Cardiac fibroblast (primary cell): ENCODE measurements at regions not wholly inside any gene's neighbourhood (a gene's known extent, or its start where the extent isn't known, plus 50 kb on each side); places are given as distances from the start of the nearest gene placed in this dataset.
"Not testable (repeated sequence)": the region's sequence is repeated elsewhere in the genome, so short reads cannot be mapped to it uniquely, and the experiment has no call there.

Source experiments
- DNase-seq, 2 donors: peaks; one replicate each; pipeline versions ENCODE4 v3.0.0 to v3.0.0-alpha.2; 2010; ENCODE audit warnings: low read depth in 2 of 2
- H3K4me3 ChIP-seq, 2 donors: replicated peaks in 1 of 2; 1 replicate in 1 of 2; 2 replicates in 1 of 2; pipeline ENCODE4 v1.5.1; 2011; ENCODE audit warnings: low read depth in 2 of 2, low read length in 2 of 2, mild to moderate bottlenecking in 2 of 2, moderate library complexity in 1 of 2
- TF ChIP-seq, protein P1 (sequence below): IDR thresholded peaks from one replicate; pipeline ENCODE4 v1.5.1; 2011; ENCODE audit warnings: low read depth, mild to moderate bottlenecking, low read length, inconsistent platforms

DNA sequence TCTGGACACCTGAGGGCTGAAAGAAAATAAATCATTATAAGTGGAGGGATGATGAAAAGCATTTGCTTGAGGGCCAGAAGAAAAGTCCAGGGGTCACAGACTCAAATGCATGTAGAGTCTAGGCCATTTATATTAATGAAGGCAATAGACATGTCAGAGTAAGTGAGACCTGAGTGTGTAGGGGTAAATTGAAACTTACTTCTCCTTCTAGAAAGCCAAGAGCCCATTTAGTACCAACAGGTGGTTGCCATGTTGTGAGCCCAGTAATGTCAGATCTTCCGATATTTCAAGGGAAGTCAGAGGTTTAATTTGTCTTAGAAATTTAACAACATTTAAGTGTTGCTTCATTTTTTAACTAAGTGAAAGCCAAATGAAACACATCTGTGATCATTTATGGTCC lies 166.1 kb upstream of the SLIT2 start:
- TF ChIP-seq, protein P1, sequence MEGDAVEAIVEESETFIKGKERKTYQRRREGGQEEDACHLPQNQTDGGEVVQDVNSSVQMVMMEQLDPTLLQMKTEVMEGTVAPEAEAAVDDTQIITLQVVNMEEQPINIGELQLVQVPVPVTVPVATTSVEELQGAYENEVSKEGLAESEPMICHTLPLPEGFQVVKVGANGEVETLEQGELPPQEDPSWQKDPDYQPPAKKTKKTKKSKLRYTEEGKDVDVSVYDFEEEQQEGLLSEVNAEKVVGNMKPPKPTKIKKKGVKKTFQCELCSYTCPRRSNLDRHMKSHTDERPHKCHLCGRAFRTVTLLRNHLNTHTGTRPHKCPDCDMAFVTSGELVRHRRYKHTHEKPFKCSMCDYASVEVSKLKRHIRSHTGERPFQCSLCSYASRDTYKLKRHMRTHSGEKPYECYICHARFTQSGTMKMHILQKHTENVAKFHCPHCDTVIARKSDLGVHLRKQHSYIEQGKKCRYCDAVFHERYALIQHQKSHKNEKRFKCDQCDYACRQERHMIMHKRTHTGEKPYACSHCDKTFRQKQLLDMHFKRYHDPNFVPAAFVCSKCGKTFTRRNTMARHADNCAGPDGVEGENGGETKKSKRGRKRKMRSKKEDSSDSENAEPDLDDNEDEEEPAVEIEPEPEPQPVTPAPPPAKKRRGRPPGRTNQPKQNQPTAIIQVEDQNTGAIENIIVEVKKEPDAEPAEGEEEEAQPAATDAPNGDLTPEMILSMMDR: no peak
- DNase-seq: no peak
- H3K4me3 ChIP-seq: no peak overlapping the region

DNA sequence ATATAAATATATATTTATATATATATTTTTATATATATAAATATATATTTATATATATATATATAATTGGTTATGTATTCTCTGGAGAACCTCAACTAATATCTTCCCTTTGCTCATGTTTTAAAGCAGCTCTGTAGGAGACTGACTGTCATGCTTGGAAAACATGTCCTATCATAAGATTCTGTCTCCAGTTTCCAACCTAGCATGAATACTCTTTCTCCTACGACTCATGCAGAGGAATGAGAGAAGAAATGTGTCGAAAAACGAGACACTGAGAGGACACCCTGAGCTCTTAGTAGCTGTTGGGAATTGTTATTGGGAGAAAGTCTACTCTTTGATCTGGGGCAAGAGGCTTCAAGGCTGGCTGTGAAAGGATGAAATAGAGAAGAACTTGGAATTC lies 166.5 kb upstream of the SLIT2 start:
- TF ChIP-seq, protein P1: no peak
- no peak overlapping the region for H3K4me3 ChIP-seq
- no peak for DNase-seq

DNA sequence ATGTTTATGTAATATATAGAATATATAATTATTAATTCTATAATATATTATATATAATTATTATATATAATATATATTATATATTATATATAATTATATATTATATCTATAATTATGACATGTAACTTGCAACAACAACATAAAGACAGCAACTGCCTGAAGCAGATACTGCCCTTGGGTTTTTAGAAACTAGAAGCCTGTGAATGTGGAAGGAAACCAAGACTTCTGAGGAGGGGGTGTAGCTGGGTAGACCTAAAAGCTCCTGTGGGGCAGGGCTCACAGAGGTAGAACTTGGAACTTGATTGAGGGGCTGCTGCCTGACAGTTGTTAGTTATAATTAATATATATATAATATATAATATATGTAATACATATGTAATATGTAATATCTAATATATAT lies 167.2 kb upstream of the SLIT2 start:
- no peak for DNase-seq
- TF ChIP-seq, protein P1: no peak
- H3K4me3 ChIP-seq: no peak overlapping the region

DNA sequence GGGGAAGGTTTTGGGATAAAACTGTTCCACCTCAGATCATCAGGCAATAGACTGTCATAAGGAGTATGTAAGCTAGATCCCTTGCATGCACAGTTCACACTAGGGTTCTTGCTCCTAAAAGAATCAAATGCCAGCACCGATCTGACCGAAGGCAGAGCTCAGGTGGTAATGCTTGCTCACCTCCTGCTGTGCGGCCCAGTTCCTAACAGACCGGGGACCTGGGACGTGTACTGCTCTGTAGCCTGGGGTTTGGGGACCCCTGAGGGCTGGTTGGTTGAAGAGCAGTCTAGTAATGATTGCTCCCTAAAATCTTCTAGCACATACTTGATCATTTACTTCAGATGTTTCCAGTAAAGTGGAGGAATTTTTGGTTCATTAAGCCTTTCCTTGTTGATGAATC lies 173.1 kb upstream of the SLIT2 start:
- no peak for DNase-seq
- TF ChIP-seq, protein P1: no peak
- no peak overlapping the region for H3K4me3 ChIP-seq

DNA sequence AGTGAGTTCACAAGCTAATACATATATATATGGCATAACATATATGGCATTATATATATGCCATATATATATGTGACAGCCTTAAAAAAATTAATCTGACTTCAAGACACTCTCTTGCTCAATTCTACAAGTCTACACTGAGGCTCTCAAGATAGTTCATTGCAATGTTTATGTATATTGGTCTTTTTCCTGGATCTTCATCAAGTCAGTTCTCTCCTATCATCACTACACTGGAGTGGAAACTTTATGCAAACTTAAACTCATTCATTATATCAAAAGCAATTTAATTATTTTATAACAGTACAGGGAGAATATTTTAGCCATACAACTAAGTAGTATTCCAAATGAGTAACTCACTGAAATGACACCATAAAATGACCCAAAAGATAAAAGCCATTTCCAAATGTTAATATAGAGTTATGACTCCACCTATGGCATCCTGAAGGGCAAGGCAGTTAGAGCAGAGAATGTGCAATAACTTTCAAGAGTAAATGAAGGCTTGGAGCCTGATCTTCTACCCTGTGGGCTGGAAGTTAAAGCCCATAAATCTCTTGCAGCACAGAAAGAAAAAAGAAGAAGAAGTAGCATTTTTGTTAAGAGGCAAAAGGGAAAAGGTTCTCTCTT lies 176.3 kb upstream of the SLIT2 start:
- peak in 1 of 2 donors; percentile 22 for DNase-seq
- TF ChIP-seq, protein P1: no peak
- no peak overlapping the region for H3K4me3 ChIP-seq

DNA sequence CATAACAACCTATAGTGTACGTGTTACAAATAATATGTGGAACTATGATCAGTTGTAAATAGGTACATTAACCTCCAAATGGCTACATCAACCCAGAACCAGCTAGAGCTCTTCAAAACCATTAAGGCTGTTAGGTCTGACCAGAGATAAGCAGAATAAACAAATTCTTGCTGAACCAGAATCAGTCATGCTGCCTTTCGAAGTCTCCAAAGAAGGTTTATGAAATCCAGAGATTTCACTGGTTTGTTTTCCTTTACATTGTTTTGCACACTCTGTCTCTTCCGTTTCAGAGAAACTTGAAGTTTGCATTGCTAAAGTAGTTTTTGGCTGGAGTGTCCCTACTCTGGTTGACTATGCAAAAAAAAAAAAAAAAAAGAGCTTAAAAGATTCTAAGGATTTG lies 177.3 kb upstream of the SLIT2 start:
- peak in 1 of 2 donors; percentile 48 for DNase-seq
- no peak overlapping the region for H3K4me3 ChIP-seq
- TF ChIP-seq, protein P1: no peak

DNA sequence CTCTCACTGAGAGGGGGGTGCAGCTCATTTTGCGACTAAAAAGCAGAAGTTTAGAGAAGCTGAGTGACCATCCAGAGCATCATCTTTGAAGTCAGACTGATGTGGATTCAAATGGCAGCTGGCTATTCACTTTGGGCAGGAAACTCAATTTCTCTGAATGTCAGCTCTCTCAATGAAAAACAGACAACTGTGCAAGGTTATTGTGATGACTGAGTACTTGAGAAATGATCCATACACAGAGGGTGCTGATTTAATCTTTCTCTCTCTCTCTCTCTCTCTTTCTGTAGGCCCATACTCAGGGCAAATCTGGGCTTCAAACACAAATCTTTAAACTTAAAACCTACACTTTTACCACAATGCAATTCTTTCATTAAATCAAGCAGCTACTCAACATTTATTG lies 185.8 kb upstream of the SLIT2 start:
- H3K4me3 ChIP-seq: no peak overlapping the region
- TF ChIP-seq, protein P1: no peak
- DNase-seq: no peak

DNA sequence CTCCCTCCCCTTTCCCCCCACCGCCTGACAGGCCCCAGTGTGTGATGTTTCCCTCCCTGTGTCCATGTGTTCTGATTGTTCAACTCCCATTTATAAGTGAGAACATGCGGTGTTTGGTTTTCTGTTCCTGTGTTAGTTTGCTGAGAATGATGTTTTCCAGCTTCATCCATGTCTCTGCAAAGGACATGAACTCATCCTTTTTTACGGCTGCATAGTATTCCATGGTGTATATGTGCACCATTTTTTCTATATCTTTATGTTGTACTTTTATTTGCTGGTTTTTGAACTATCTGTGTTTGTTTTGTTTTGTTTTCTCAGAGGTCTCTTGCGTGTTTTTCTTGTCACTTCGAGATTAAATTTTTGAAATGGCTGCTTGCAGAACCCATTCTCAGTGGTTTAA lies 188.8 kb upstream of the SLIT2 start:
- not testable (repeated sequence) for DNase-seq, H3K4me3 ChIP-seq
